Mucosa of descending colon (tissue), 3 donors: ENCODE measurements at regions not wholly inside any gene's neighbourhood (a gene's known extent, or its start where the extent isn't known, plus 50 kb on each side); places are given as distances from the start of the nearest gene placed in this dataset.

Source experiments
- ATAC-seq: fragments of 200-7000 bp; cut with Tn5 transposase; one replicate; pipeline ENCODE4 v1.9.1; 2020; ENCODE audit warnings: mild to moderate bottlenecking, moderate library complexity
- DNase-seq, 3 donors: peaks; one replicate each; pipeline ENCODE4 v3.0.0-alpha.2; 2020
- H3K36me3 ChIP-seq: fragments of 200-600 bp; one replicate; pipeline ENCODE4 v1.8.0; 2021; ENCODE audit warnings: low read depth, mild to moderate bottlenecking
- H3K4me1 ChIP-seq: fragments of 200-600 bp; one replicate; pipeline ENCODE4 v1.8.0; 2021; ENCODE audit warnings: low read depth, mild to moderate bottlenecking
- H3K4me3 ChIP-seq: fragments of 200-600 bp; one replicate; pipeline ENCODE4 v1.8.0; 2021; ENCODE audit warnings: mild to moderate bottlenecking
- H3K9me3 ChIP-seq: fragments of 200-600 bp; one replicate; pipeline ENCODE4 v1.8.0; 2021; ENCODE audit warnings: mild to moderate bottlenecking
- intact Hi-C, 2 donors: fragments of 100-400 bp; cut with DNase I in 1 of 2; cut with micrococcal nuclease in 1 of 2; formaldehyde crosslinking; loops; one replicate each; pipeline versions ENCODE4 v1.11.0 to v1.11.1; 2022; cut with DNase I, micrococcal nuclease
- TF ChIP-seq, protein P1 (sequence below): fragments of 200-600 bp; IDR thresholded peaks from one replicate; pipeline ENCODE4 v1.8.0; 2022; ENCODE audit warnings: antibody characterized with exemption, mild to moderate bottlenecking
- donor health status: DM: no; HTN: no; CAD: no; lungs with moderate emphysema.
- donor health status: DM: no; HTN: no; CAD: no.
- donor health status: DM: no; HTN: yes; CAD: no.

DNA sequence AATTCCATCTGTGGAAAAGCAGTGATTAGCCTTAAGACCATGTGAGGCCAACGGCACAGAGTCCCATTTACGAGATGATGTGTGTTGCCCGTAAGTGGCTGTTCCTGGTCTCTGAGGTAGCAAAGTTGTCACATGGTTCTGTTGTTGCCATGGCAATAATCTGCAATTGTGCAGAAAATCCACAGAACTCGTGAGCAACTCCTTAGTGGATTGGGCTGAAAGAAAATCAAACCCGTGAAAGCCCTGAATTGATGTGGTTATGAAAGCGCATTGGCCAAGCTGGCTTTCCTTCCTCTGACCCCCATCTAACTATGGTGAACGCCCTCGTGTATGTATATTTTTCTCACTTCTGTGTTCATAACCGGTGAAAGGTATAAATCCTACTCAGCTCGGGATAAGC lies 614.7 kb downstream of the EBF1 start:
- no peak for ATAC-seq
- no peaks in the 10 kb centered on the region for H3K9me3 ChIP-seq
- H3K4me1 ChIP-seq, result peaks cover 5% of the 10 kb centered on the region
- TF ChIP-seq, protein P1, sequence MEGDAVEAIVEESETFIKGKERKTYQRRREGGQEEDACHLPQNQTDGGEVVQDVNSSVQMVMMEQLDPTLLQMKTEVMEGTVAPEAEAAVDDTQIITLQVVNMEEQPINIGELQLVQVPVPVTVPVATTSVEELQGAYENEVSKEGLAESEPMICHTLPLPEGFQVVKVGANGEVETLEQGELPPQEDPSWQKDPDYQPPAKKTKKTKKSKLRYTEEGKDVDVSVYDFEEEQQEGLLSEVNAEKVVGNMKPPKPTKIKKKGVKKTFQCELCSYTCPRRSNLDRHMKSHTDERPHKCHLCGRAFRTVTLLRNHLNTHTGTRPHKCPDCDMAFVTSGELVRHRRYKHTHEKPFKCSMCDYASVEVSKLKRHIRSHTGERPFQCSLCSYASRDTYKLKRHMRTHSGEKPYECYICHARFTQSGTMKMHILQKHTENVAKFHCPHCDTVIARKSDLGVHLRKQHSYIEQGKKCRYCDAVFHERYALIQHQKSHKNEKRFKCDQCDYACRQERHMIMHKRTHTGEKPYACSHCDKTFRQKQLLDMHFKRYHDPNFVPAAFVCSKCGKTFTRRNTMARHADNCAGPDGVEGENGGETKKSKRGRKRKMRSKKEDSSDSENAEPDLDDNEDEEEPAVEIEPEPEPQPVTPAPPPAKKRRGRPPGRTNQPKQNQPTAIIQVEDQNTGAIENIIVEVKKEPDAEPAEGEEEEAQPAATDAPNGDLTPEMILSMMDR, result no peak
- intact Hi-C loops, result no loop called here
- no peaks in the 10 kb centered on the region for H3K36me3 ChIP-seq
- DNase-seq, result no peak
- H3K4me3 ChIP-seq, result no peak overlapping the region

DNA sequence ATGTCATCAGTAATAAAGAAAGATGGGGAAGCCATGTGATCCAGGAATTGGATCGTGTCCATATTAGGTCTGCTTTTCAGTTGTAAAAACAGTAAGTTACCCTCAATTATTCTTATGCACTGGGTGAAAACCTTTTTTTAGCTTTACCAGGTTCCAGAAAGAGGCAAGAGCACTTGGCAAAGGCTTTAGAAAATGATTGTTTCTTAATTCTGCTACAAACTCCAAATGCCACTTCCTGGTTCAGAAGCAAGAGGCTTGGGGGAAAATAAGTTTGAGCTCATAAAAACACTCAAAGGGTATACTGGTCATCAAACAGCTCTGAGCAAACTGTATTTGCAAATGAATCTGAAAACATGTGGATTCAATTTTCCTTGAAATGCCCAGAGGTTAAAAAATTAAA lies 615.6 kb downstream of the EBF1 start:
- TF ChIP-seq, protein P1, result no peak
- intact Hi-C loops, result no loop called here

DNA sequence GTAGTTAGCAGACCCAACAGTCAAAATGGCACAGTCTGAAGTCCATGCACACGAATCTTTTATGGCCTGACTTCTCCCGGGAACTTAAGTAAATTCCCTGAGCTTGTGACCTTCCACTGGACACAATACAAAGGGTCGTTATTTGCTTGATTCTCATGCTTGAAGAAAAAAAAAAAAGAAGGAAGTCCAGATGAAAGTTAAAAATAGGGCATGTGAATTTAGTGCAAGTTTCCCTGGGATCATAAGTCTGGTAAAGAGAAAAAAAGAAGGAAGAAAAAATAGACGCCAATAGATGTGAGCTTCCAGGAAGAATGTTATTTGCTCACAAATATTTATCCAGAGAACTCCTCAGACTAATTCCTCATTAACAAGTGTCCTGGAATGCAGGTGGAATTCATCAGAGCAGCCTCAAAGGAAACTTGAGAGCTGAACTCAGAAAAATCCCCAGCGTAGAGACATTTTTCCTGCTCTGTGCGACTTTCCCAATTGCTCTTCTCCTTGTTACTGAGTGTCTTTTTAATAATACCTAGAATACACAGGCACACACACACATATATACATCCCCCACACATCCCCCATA lies 616.3 kb downstream of the EBF1 start:
- Histone ChIP-seq H3K4me1 (peaks cover 5% of the 10 kb centered on the region), H3K36me3 (no peaks in the 10 kb centered on the region), H3K4me3 (no peak overlapping the region), H3K9me3 (no peaks in the 10 kb centered on the region)
- intact Hi-C loops, result no loop called here
- TF ChIP-seq, protein P1, result no peak
- ATAC-seq, result no peak
- DNase-seq, result no peak

More for the DNA sequence above, 615.6 kb downstream of the EBF1 start:
- Histone ChIP-seq H3K4me1 (peaks cover 5% of the 10 kb centered on the region), H3K9me3 (no peaks in the 10 kb centered on the region), H3K4me3 (no peak overlapping the region), H3K36me3 (no peaks in the 10 kb centered on the region)
- no peak for DNase-seq
- no peak for ATAC-seq

DNA sequence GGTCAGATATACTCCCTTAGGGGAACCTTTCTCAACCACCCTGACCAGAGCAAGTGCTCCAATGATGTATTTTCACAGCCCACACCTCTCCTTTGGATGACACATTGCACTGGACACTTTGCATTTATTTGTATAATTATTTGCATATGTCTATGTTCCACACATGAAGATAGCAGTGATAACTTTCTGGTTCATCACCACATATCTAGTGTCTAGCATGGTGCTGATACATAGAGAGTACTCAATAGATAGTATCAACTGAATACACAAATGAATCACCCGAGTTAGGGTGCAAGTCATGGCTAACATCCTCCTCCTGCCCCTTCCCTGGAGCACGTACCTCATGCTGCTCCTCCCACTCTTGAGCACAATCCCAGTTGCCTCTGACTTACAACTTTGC lies 617.6 kb downstream of the EBF1 start:
- no peak for DNase-seq
- H3K4me1 ChIP-seq, result peaks cover 5% of the 10 kb centered on the region
- ATAC-seq, result no peak
- no peaks in the 10 kb centered on the region for H3K9me3 ChIP-seq
- intact Hi-C loops, result no loop called here
- TF ChIP-seq, protein P1, result no peak
- no peak overlapping the region for H3K4me3 ChIP-seq
- no peaks in the 10 kb centered on the region for H3K36me3 ChIP-seq

DNA sequence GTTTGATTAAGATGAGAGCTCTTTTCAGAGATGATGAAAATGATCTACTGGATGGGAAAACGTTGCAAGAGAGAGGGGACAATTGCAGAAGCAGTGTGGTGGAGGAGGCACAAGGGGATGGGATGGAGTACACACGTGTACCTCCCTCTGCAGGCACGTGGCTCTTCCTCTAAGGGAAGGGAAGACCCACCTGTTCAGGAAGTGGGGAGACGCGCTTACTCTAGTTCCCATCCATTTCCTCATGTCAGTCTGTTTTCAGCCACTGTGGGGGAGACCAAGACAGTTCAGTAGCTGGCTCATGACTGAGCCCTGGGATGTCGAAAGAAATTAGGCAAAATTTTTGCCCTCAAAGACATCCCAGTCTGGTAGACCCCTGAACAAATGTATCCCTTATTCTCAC lies 619.2 kb upstream of the CLINT1 start:
- Histone ChIP-seq H3K4me1 (peaks cover 4% of the 10 kb centered on the region), H3K9me3 (no peaks in the 10 kb centered on the region), H3K4me3 (no peak overlapping the region), H3K36me3 (no peaks in the 10 kb centered on the region)
- DNase-seq (no peak), ATAC-seq (no peak)
- TF ChIP-seq, protein P1, result no peak
- intact Hi-C loops, result no loop called here

DNA sequence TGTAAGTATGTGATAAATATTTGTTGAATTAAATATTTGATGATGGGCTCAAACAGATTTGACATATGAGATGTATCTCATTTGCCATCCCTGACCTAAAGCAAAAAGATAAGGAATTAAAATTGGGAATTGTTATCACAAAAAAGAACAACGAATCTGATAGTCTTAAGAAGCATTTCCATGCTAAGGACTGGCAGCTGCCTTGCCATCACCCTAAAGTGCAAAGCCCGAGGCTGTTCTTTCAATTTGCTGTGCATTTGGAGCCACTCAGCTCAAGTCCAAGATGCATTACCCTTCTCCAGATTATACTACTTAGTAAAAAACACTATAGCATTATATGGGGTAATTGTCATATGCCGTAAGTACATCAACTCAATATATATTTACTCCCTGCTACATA lies 618.3 kb upstream of the CLINT1 start:
- H3K4me3 ChIP-seq, result no peak overlapping the region
- TF ChIP-seq, protein P1, result no peak
- H3K4me1 ChIP-seq, result no peaks in the 10 kb centered on the region
- H3K9me3 ChIP-seq, result no peaks in the 10 kb centered on the region
- no peak for ATAC-seq
- intact Hi-C loops, result no loop called here
- no peak for DNase-seq
- no peaks in the 10 kb centered on the region for H3K36me3 ChIP-seq
